H9 (cell line): ENCODE measurements at regions not wholly inside any gene's neighbourhood (a gene's known extent, or its start where the extent isn't known, plus 50 kb on each side); places are given as distances from the start of the nearest gene placed in this dataset.

ENCODE experiments used
- DNase-seq: peaks from one replicate; pipeline ENCODE4 v3.0.0-alpha.2; 2017
- H2AFZ ChIP-seq: one replicate; pipeline ENCODE4 v1.6.1; 2013; ENCODE audit warnings: mild to moderate bottlenecking, low read length, control low read depth, moderate library complexity
- H2AK5ac ChIP-seq: 2 replicates; pipeline ENCODE4 v1.6.1; 2013; ENCODE audit warnings: low read length, control low read depth, mixed read lengths; ENCODE audit not compliant: insufficient read length
- H2BK120ac ChIP-seq: one replicate; pipeline ENCODE4 v1.6.1; 2013; ENCODE audit warnings: low read depth, mild to moderate bottlenecking, low read length, control low read depth, inconsistent platforms; ENCODE audit not compliant: poor library complexity, severe bottlenecking
- H2BK12ac ChIP-seq: 2 replicates; pipeline ENCODE4 v1.6.1; 2013; ENCODE audit warnings: low read length, control low read depth, mixed read lengths, low read depth; ENCODE audit not compliant: insufficient read length
- H2BK15ac ChIP-seq: 2 replicates; pipeline ENCODE4 v1.6.1; 2013; ENCODE audit warnings: low read depth, low read length, control low read depth
- H2BK20ac ChIP-seq: one replicate; pipeline ENCODE4 v1.6.1; 2013; ENCODE audit warnings: low read depth, mild to moderate bottlenecking, low read length, control low read depth, inconsistent platforms; ENCODE audit not compliant: poor library complexity, severe bottlenecking
- H2BK5ac ChIP-seq: 2 replicates; pipeline ENCODE4 v1.6.1; 2013; ENCODE audit warnings: low read length, control low read depth, mixed read lengths; ENCODE audit not compliant: insufficient read length
- H3K14ac ChIP-seq: 2 replicates; pipeline ENCODE4 v1.6.1; 2013; ENCODE audit warnings: low read length, control low read depth; ENCODE audit not compliant: insufficient read depth
- H3K18ac ChIP-seq: 2 replicates; pipeline ENCODE4 v1.6.1; 2013; ENCODE audit warnings: low read depth, mild to moderate bottlenecking, mixed read lengths, low read length, control low read depth; ENCODE audit not compliant: insufficient read length
- H3K23ac ChIP-seq: 2 replicates; pipeline ENCODE4 v1.6.1; 2013; ENCODE audit warnings: low read length, control low read depth, mixed read lengths, low read depth; ENCODE audit not compliant: insufficient read length
- H3K23me2 ChIP-seq: 2 replicates; pipeline ENCODE4 v1.6.1; 2013; ENCODE audit warnings: low read depth, mild to moderate bottlenecking, mixed read lengths, low read length, control low read depth; ENCODE audit not compliant: insufficient read length, poor library complexity, severe bottlenecking
- H3K27ac ChIP-seq: 2 replicates; pipeline ENCODE4 v1.5.1; 2013; ENCODE audit warnings: low read length, control low read depth, mixed read lengths, low read depth; ENCODE audit not compliant: insufficient read length
- H3K27me3 ChIP-seq: 2 replicates; pipeline ENCODE4 v1.6.1; 2013; ENCODE audit warnings: low read length, control low read depth, inconsistent platforms; ENCODE audit not compliant: insufficient read depth
- H3K4ac ChIP-seq: 2 replicates; pipeline ENCODE4 v1.6.1; 2013; ENCODE audit warnings: low read depth, mild to moderate bottlenecking, control low read depth, inconsistent platforms, low read length, moderate library complexity
- H3K4me1 ChIP-seq: 2 replicates; pipeline ENCODE4 v1.6.1; 2013; ENCODE audit warnings: low read length, control low read depth, inconsistent platforms; ENCODE audit not compliant: insufficient read depth
- H3K4me2 ChIP-seq: 2 replicates; pipeline ENCODE4 v1.6.1; 2013; ENCODE audit warnings: low read length, control low read depth, mixed read lengths; ENCODE audit not compliant: insufficient read length, insufficient read depth
- H3K56ac ChIP-seq: 2 replicates; pipeline ENCODE4 v1.6.1; 2013; ENCODE audit warnings: low read depth, mild to moderate bottlenecking, mixed read lengths, low read length, control low read depth; ENCODE audit not compliant: insufficient read length
- H3K79me1 ChIP-seq: 2 replicates; pipeline ENCODE4 v1.6.1; 2013; ENCODE audit warnings: low read depth, mild to moderate bottlenecking, moderate library complexity, low read length, control low read depth, inconsistent platforms; ENCODE audit not compliant: insufficient read depth, poor library complexity, severe bottlenecking
- H3K79me2 ChIP-seq: 2 replicates; pipeline ENCODE4 v1.6.1; 2013; ENCODE audit warnings: low read length, control low read depth, inconsistent platforms; ENCODE audit not compliant: insufficient read depth
- H3K9ac ChIP-seq: 2 replicates; pipeline ENCODE4 v1.6.1; 2013; ENCODE audit warnings: low read length, control low read depth, mixed read lengths; ENCODE audit not compliant: insufficient read length; ENCODE audit errors: extremely low read depth
- H3K9me3 ChIP-seq: one replicate; pipeline ENCODE4 v1.6.1; 2013; ENCODE audit warnings: low read depth, low read length, inconsistent platforms; ENCODE audit not compliant: control insufficient read depth
- H3T11ph ChIP-seq: one replicate; pipeline ENCODE4 v1.6.1; 2013; ENCODE audit warnings: mild to moderate bottlenecking, low read length, control low read depth, inconsistent platforms
- H4K20me1 ChIP-seq: one replicate; pipeline ENCODE4 v1.6.1; 2013; ENCODE audit not compliant: control insufficient read depth, insufficient read length, insufficient read depth
- H4K5ac ChIP-seq: 2 replicates; pipeline ENCODE4 v1.6.1; 2013; ENCODE audit warnings: low read depth, mild to moderate bottlenecking, mixed read lengths, low read length, control low read depth; ENCODE audit not compliant: insufficient read length
- H4K8ac ChIP-seq: replicated peaks from 2 replicates; pipeline ENCODE4 v1.6.1; 2013; ENCODE audit warnings: low read length, control low read depth, mixed read lengths, low read depth; ENCODE audit not compliant: insufficient read length
- H4K91ac ChIP-seq: 2 replicates; pipeline ENCODE4 v1.6.1; 2013; ENCODE audit warnings: low read depth, mild to moderate bottlenecking, moderate library complexity, mixed read lengths, low read length, control low read depth; ENCODE audit not compliant: insufficient read length
- H3K27ac Mint-ChIP-seq, 3 experiments: 2 replicates in 2 of 3; 3 replicates in 1 of 3; pipeline ENCODE4 v1.8.0; 2020 to 2021; ENCODE audit warnings: mixed read lengths in 3 of 3, mild to moderate bottlenecking in 1 of 3, moderate library complexity in 1 of 3
- H3K27me3 Mint-ChIP-seq: 2 replicates; pipeline ENCODE4 v1.8.0; 2021; ENCODE audit warnings: low read depth, mild to moderate bottlenecking, moderate library complexity, mixed read lengths
- H3K36me3 Mint-ChIP-seq, 3 experiments: 2 replicates in 2 of 3; 3 replicates in 1 of 3; pipeline ENCODE4 v1.8.0; 2020 to 2021; ENCODE audit warnings: low read depth in 3 of 3, mixed read lengths in 3 of 3; ENCODE audit not compliant: insufficient read depth in 1 of 3
- H3K4me1 Mint-ChIP-seq, 2 experiments: 2 replicates each; pipeline ENCODE4 v1.8.0; 2020; ENCODE audit warnings: mixed read lengths in 2 of 2
- H3K4me3 Mint-ChIP-seq, 2 experiments: 2 replicates in 1 of 2; 3 replicates in 1 of 2; pipeline ENCODE4 v1.8.0; 2020 to 2021; ENCODE audit warnings: mild to moderate bottlenecking in 2 of 2, mixed read lengths in 2 of 2, moderate library complexity in 1 of 2
- H3K9me3 Mint-ChIP-seq, 2 experiments: 2 replicates in 1 of 2; 3 replicates in 1 of 2; pipeline ENCODE4 v1.8.0; 2020; ENCODE audit warnings: mild to moderate bottlenecking in 2 of 2, mixed read lengths in 2 of 2, moderate library complexity in 1 of 2
- WGBS: extraction: QIAGEN DNeasy Blood & Tissue Kit; methylation state at CpG from one replicate; pipeline ENCODE4 v1.1.7; 2013; ENCODE audit warnings: missing lambda C conversion rate, low lambda C conversion rate, mixed read lengths; ENCODE audit not compliant: insufficient read length; ENCODE audit errors: extremely low coverage; 5-methylcytosine and 5-hydroxymethylcytosine counted together
- TF ChIP-seq, protein P1 (sequence below): fragments of 200-600 bp; sonication (generic); conservative IDR thresholded peaks from 3 replicates; pipeline ENCODE4 v1.8.0; 2021; ENCODE audit warnings: antibody characterized with exemption, mild to moderate bottlenecking

DNA sequence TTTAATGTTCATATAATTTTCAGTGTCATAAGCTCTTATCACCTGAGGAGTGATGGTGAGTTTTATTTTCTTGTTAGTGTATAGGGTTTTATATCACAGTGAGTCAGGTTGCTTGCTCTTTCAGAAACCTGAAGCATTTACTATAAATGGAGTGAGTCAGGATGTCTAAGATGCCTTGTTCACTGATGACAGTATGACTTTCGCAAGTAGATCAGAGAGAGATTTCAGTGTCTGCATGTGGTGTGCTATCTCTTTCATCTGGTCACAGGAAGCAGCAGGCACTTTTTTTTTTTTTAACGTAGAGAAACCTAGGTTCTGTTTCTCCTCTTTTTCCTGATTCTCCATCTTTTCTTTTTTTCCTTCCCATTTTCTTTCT, 237.1 kb downstream of the DMRTA1 start:
- H3K27ac ChIP-seq, result no peak overlapping the region
- H2BK12ac ChIP-seq, result no peak overlapping the region
- no peak overlapping the region for H2AFZ ChIP-seq
- H3K4ac ChIP-seq, result no peak overlapping the region
- no peak overlapping the region for H2AK5ac ChIP-seq
- no peak overlapping the region; a peak in 1 of 5 replicates for H3K4me3 Mint-ChIP-seq
- no peak overlapping the region for H4K91ac ChIP-seq
- H4K8ac ChIP-seq, result no peak overlapping the region
- TF ChIP-seq, protein P1, sequence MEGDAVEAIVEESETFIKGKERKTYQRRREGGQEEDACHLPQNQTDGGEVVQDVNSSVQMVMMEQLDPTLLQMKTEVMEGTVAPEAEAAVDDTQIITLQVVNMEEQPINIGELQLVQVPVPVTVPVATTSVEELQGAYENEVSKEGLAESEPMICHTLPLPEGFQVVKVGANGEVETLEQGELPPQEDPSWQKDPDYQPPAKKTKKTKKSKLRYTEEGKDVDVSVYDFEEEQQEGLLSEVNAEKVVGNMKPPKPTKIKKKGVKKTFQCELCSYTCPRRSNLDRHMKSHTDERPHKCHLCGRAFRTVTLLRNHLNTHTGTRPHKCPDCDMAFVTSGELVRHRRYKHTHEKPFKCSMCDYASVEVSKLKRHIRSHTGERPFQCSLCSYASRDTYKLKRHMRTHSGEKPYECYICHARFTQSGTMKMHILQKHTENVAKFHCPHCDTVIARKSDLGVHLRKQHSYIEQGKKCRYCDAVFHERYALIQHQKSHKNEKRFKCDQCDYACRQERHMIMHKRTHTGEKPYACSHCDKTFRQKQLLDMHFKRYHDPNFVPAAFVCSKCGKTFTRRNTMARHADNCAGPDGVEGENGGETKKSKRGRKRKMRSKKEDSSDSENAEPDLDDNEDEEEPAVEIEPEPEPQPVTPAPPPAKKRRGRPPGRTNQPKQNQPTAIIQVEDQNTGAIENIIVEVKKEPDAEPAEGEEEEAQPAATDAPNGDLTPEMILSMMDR, result no peak
- H3K79me2 ChIP-seq, result no peaks in the 10 kb centered on the region
- no peaks in the 10 kb centered on the region for H3K4me1 ChIP-seq
- H3K9me3 ChIP-seq, result no peaks in the 10 kb centered on the region
- H3K36me3 Mint-ChIP-seq, result peaks cover 0 to 7% (median 2%) of the 10 kb centered on the region in 3 experiments; a peak in 1 of 7 replicates
- no peak overlapping the region for H3K9ac ChIP-seq
- no peak for DNase-seq
- peaks cover 0 to 2% of the 10 kb centered on the region in 2 experiments; a peak in 2 of 5 replicates for H3K9me3 Mint-ChIP-seq
- WGBS, result no CpG with 5 or more reads among the region's 2 CpGs
- no peak overlapping the region for H3K27ac Mint-ChIP-seq
- H2BK20ac ChIP-seq, result no peak overlapping the region
- no peak overlapping the region for H3T11ph ChIP-seq
- H4K5ac ChIP-seq, result no peak overlapping the region
- no peaks in the 10 kb centered on the region for H3K27me3 Mint-ChIP-seq
- H3K79me1 ChIP-seq, result no peaks in the 10 kb centered on the region
- no peak overlapping the region for H3K14ac ChIP-seq
- no peak overlapping the region for H3K23ac ChIP-seq
- H3K23me2 ChIP-seq, result no peaks in the 10 kb centered on the region
- H2BK15ac ChIP-seq, result no peak overlapping the region
- H2BK5ac ChIP-seq, result no peak overlapping the region
- H3K27me3 ChIP-seq, result no peaks in the 10 kb centered on the region
- H2BK120ac ChIP-seq, result no peak overlapping the region
- no peak overlapping the region for H3K18ac ChIP-seq
- H3K56ac ChIP-seq, result no peak overlapping the region
- peaks cover 9 to 14% of the 10 kb centered on the region in 2 experiments; a peak in 3 of 4 replicates for H3K4me1 Mint-ChIP-seq
- no peak overlapping the region for H3K4me2 ChIP-seq
- no peaks in the 10 kb centered on the region for H4K20me1 ChIP-seq
